ENCODE measurements at regions not wholly inside any gene's neighbourhood (a gene's known extent, or its start where the extent isn't known, plus 50 kb on each side); places are given as distances from the start of the nearest gene placed in this dataset.

GRCh38 chr3:34973586-34973985 lies 665.7 kb upstream of the ARPP21 start:
- H3K27ac ChIP-seq = no peak overlapping the region
- H3K27me3 ChIP-seq = no peaks in the 10 kb centered on the region
- DNase-seq = no peak
- TF ChIP-seq, protein P1, sequence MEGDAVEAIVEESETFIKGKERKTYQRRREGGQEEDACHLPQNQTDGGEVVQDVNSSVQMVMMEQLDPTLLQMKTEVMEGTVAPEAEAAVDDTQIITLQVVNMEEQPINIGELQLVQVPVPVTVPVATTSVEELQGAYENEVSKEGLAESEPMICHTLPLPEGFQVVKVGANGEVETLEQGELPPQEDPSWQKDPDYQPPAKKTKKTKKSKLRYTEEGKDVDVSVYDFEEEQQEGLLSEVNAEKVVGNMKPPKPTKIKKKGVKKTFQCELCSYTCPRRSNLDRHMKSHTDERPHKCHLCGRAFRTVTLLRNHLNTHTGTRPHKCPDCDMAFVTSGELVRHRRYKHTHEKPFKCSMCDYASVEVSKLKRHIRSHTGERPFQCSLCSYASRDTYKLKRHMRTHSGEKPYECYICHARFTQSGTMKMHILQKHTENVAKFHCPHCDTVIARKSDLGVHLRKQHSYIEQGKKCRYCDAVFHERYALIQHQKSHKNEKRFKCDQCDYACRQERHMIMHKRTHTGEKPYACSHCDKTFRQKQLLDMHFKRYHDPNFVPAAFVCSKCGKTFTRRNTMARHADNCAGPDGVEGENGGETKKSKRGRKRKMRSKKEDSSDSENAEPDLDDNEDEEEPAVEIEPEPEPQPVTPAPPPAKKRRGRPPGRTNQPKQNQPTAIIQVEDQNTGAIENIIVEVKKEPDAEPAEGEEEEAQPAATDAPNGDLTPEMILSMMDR (IDR thresholded peaks at IDR 0.05) = no peak
- TF ChIP-seq POLR2A (IDR thresholded peaks at IDR 0.05) = no peak
- no peaks in the 10 kb centered on the region for H3K4me1 ChIP-seq
- intact Hi-C loops (cut with DNase I) = no loop called here
- H3K4me3 ChIP-seq (replicated peaks in 1 of 3) = no peak overlapping the region
- H3K9me3 ChIP-seq = no peaks in the 10 kb centered on the region
- H3K36me3 ChIP-seq = no peaks in the 10 kb centered on the region
- WGBS, 2 donors = 89 to 90% methylated on average over 1 of the region's 1 CpG

GRCh38 chr3:34983631-34984030 lies 655.7 kb upstream of the ARPP21 start:
- no peak for TF ChIP-seq POLR2A (IDR thresholded peaks at IDR 0.05)
- TF ChIP-seq, protein P1 (IDR thresholded peaks at IDR 0.05) = no peak
- intact Hi-C loops (cut with DNase I) = no loop called here

DNA sequence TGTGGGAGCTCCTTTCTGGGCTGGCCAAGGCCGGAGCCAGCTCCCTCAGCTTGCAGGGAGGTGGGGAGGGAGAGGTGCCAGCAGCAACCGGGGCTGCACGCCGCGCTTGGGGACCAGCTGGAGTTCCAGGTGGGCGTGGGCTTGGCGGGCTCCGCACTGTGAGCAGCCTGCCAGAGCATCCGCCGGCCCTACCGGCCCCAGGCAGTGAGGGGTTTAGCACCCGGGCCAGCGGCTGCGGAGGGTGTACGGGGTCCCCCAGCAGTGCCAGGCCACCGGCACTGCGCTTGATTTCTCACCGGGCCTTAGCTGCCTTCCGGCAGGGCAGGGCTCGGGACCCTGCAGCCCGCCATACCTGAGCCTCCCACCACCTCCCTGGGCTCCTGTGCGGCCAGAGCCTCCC lies 651.0 kb upstream of the ARPP21 start:
- H3K4me3 ChIP-seq (replicated peaks in 1 of 3) = no peak overlapping the region
- H3K27me3 ChIP-seq = no peaks in the 10 kb centered on the region
- intact Hi-C loops (cut with DNase I) = no loop called here
- WGBS, 2 donors = 89 to 98% methylated on average over 7 to 15 of the region's 22 CpGs
- H3K9me3 ChIP-seq = no peaks in the 10 kb centered on the region
- no peaks in the 10 kb centered on the region for H3K36me3 ChIP-seq
- no peak for TF ChIP-seq POLR2A (IDR thresholded peaks at IDR 0.05)
- TF ChIP-seq, protein P1 (IDR thresholded peaks at IDR 0.05) = no peak
- H3K4me1 ChIP-seq = no peaks in the 10 kb centered on the region
- H3K27ac ChIP-seq = no peak overlapping the region
- no peak for DNase-seq

More at GRCh38 chr3:34983631-34984030, 655.7 kb upstream of the ARPP21 start:
- no peaks in the 10 kb centered on the region for H3K4me1 ChIP-seq
- no peak overlapping the region for H3K4me3 ChIP-seq (replicated peaks in 1 of 3)
- no peaks in the 10 kb centered on the region for H3K36me3 ChIP-seq
- H3K27me3 ChIP-seq = no peaks in the 10 kb centered on the region
- WGBS, 2 donors = 63 to 69% methylated on average over 4 of the region's 4 CpGs
- H3K27ac ChIP-seq = no peak overlapping the region
- H3K9me3 ChIP-seq = no peaks in the 10 kb centered on the region
- DNase-seq = no peak

DNA sequence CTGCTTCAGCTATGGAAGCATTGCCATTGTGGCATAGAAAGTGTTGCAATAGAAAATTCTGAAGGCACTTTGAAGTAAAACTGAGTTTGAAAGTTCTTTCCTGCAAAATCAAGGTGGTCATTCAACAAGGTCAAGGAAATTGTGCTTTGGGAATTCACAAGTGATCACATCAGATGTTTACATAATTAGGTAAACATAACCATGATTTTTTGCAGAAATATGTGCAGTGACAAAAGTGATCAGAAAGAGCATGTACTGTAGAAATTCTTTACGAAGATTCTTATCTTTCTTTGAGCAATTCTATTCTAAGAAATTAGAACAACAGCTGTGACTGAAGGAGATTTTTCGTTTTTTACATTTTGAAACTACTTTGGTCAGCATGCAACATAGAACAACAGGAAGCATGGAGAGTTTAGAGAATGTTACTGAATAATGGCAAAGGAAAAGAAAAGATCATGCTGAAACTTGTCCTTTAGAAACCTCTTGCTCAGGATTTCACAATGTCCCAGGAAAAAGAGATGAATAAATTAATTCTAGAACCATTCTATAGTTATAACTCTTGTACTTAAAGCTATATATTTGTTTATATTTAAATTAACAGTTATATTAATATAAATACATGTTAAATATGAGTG lies 643.4 kb upstream of the ARPP21 start:
- TF ChIP-seq, protein P1 (IDR thresholded peaks at IDR 0.05) = no peak
- no peak for TF ChIP-seq POLR2A (IDR thresholded peaks at IDR 0.05)
- no peak overlapping the region for H3K27ac ChIP-seq
- no peaks in the 10 kb centered on the region for H3K9me3 ChIP-seq
- 59 to 62% methylated on average over 2 of the region's 2 CpGs for WGBS, 2 donors
- H3K4me1 ChIP-seq = no peaks in the 10 kb centered on the region
- intact Hi-C loops (cut with DNase I) = no loop called here
- H3K36me3 ChIP-seq = no peaks in the 10 kb centered on the region
- no peaks in the 10 kb centered on the region for H3K27me3 ChIP-seq
- no peak overlapping the region for H3K4me3 ChIP-seq (replicated peaks in 1 of 3)
- no peak for DNase-seq

DNA sequence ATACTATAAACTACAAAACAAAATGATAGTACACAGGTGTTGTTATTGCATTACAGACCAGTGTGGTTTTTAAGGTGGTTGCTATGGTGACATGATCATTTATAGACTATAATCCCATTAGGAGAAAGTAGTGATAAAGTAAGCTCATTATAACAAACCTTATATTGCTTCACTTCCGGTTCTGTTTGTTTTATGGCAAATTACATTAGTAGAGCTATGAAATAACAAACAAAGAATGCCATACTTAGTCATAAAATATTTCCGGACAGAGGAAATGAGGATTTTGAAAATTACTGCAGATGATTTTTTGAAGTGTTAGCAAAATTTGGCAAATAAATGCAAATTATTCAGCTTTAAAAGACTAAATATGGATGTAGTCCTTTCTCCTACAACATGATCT lies 640.4 kb upstream of the ARPP21 start:
- Histone ChIP-seq H3K4me3 (replicated peaks in 1 of 3) (no peak overlapping the region), H3K4me1 (no peaks in the 10 kb centered on the region), H3K27ac (no peak overlapping the region), H3K36me3 (no peaks in the 10 kb centered on the region), H3K9me3 (no peaks in the 10 kb centered on the region), H3K27me3 (no peaks in the 10 kb centered on the region)
- no peak for TF ChIP-seq POLR2A (IDR thresholded peaks at IDR 0.05)
- TF ChIP-seq, protein P1 (IDR thresholded peaks at IDR 0.05) = no peak
- intact Hi-C loops (cut with DNase I) = no loop called here
- 66 to 73% methylated on average over 2 of the region's 2 CpGs for WGBS, 2 donors
- no peak for DNase-seq
